ENCODE measurements at regions not wholly inside any gene's neighbourhood (a gene's known extent, or its start where the extent isn't known, plus 50 kb on each side); places are given as distances from the start of the nearest gene placed in this dataset.

- Mint-ChIP-seq H3K27ac (no peak overlapping the region), H3K9me3 (peaks cover 22% of the 10 kb centered on the region), H3K27me3 (ENCODE audit: low read depth) (no peaks in the 10 kb centered on the region), H3K36me3 (peaks cover 13% of the 10 kb centered on the region), H3K4me1 (no peaks in the 10 kb centered on the region), H3K4me3 (no peak overlapping the region)
- TF ChIP-seq PRRX2 (CRISPR knock-in tag; IDR thresholded peaks at IDR 0.05) (no peak), HMGA2 (CRISPR knock-in tag; IDR thresholded peaks at IDR 0.05) (no peak), SP1 (CRISPR knock-in tag; conservative IDR thresholded peaks at IDR 0.05) (no peak), HMGXB4 (CRISPR knock-in tag; IDR thresholded peaks at IDR 0.05) (no peak), ARID4B (CRISPR knock-in tag; IDR thresholded peaks at IDR 0.05; ENCODE audit: borderline replicate concordance) (no peak), USF1 (CRISPR knock-in tag; IDR thresholded peaks at IDR 0.05) (no peak), GTF2I (CRISPR knock-in tag; conservative IDR thresholded peaks at IDR 0.05) (no peak), IRF1 (CRISPR knock-in tag; IDR thresholded peaks at IDR 0.05) (no peak)
- ChIA-PET POLR2A (no interaction called here), CTCF (no interaction called here)
- DNase-seq (ENCODE audit: low spot score), result no peak
- no peak for ATAC-seq
Observed at GRCh38 chr3:193085655-193086054, 155.4 kb upstream of the PLAAT1 start.

GRCh38 chr3:193086681-193087080, 154.3 kb upstream of the PLAAT1 start:
- Mint-ChIP-seq H3K27me3 (ENCODE audit: low read depth) (no peaks in the 10 kb centered on the region), H3K36me3 (peaks cover 13% of the 10 kb centered on the region), H3K27ac (no peak overlapping the region), H3K9me3 (peaks cover 22% of the 10 kb centered on the region), H3K4me1 (no peaks in the 10 kb centered on the region), H3K4me3 (no peak overlapping the region)
- DNase-seq (ENCODE audit: low spot score), result no peak
- ATAC-seq, result no peak
- ChIA-PET CTCF (no interaction called here), POLR2A (no interaction called here)
- no peak for TF ChIP-seq ZNF396 (CRISPR knock-in tag; IDR thresholded peaks at IDR 0.05; ENCODE audit: borderline replicate concordance)
- no peak for TF ChIP-seq FOXJ3 (CRISPR knock-in tag; IDR thresholded peaks at IDR 0.05; ENCODE audit: borderline replicate concordance)
- TF ChIP-seq GRHL2 (CRISPR knock-in tag; IDR thresholded peaks at IDR 0.05; ENCODE audit: insufficient replicate concordance, severe bottlenecking), result no peak
- TF ChIP-seq NFYB (CRISPR knock-in tag; conservative IDR thresholded peaks at IDR 0.05; ENCODE audit: low read depth), result no peak
- TF ChIP-seq ZBTB43 (CRISPR knock-in tag; IDR thresholded peaks at IDR 0.05), result no peak
- TF ChIP-seq STAT6 (CRISPR knock-in tag; conservative IDR thresholded peaks at IDR 0.05; ENCODE audit: low read depth), result no peak
- TF ChIP-seq ZNF425 (CRISPR knock-in tag; conservative IDR thresholded peaks at IDR 0.05), result no peak
- TF ChIP-seq ZNF423 (CRISPR knock-in tag; IDR thresholded peaks at IDR 0.05), result no peak
- TF ChIP-seq ARID4B (CRISPR knock-in tag; IDR thresholded peaks at IDR 0.05; ENCODE audit: borderline replicate concordance), result no peak
